ENCODE measurements at regions not wholly inside any gene's neighbourhood (a gene's known extent, or its start where the extent isn't known, plus 50 kb on each side); places are given as distances from the start of the nearest gene placed in this dataset.
A peak's percentile ranks its signal among the peaks of the same experiment; 100 is the strongest.

DNA sequence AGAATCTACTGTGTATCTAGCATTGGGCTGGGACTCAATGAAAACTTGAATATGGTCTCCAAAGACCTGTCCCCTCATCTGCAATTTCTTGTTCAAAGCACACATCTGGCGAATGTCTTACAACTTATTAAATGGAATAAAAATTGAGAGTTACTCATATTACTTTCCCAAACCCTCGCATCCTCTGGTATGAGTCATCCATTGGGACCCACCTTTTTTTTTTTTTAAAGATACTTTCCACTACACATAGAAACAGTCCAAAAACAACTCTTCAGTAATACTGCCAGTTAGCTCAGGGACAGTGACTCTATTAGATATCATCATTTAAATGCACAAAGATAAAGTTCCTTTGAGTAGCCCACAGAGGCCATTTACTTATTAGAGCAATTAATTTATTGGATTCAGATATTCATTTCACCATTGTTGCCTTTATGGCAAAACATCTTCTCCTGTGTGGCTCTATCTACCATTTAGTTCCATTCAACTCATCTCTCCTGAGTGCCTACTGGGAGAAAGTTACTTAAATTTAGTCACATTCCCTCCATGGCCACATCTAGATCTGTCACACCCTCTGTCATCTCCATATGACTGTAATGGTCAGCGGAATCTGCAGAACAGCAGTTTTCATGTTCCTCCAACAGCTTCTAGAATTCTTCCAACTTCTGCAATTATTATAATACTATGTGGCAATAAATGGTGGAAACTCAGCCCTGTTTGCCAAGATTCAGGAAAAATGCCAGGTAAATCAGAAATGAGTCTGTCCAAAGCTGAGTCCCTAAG is 77.9 kb upstream of the ARHGEF3 start:
- Histone ChIP-seq H3K9me3 (ENCODE audit: control insufficient read depth in 2 of 2, insufficient read depth in 1 of 2, low read depth in 1 of 2, low read length in 1 of 2) (no peaks in the 10 kb centered on the region), H3K36me3 (ENCODE audit: control insufficient read depth in 3 of 3, insufficient read depth in 2 of 3, low read depth in 1 of 3, low read length in 3 of 3) (no peaks in the 10 kb centered on the region), H3K27me3 (ENCODE audit: control insufficient read depth in 3 of 3, insufficient read depth in 3 of 3, low read length in 3 of 3) (peaks cover 0 to 2% (median 0%) of the 10 kb centered on the region in 3 donors), H3K27ac (ENCODE audit: low read depth in 1 of 3, low read length in 2 of 3) (no peak overlapping the region), H3K4me3 (ENCODE audit: low read depth in 1 of 3, low read length in 3 of 3) (no peak overlapping the region), H3K4me1 (ENCODE audit: control insufficient read depth in 3 of 3, insufficient read depth in 2 of 3, low read depth in 1 of 3, low read length in 2 of 3) (peaks cover 0 to 2% (median 0%) of the 10 kb centered on the region in 3 donors)
- FAIRE-seq (no peak), DNase-seq (no peak)
- WGBS, 3 donors: 52 to 78% (median 63%) methylated on average over 3 of the region's 3 CpGs

GRCh38 chr3:56878074-56878473 is 76.3 kb upstream of the ARHGEF3 start:
- FAIRE-seq: no peak
- no peak for DNase-seq
- H3K4me3 ChIP-seq (ENCODE audit: low read depth in 1 of 3, low read length in 3 of 3): no peak overlapping the region

GRCh38 chr3:56876916-56877315 is 75.2 kb upstream of the ARHGEF3 start:
- Histone ChIP-seq H3K4me3 (ENCODE audit: low read depth in 1 of 3, low read length in 3 of 3) (no peak overlapping the region), H3K36me3 (ENCODE audit: control insufficient read depth in 3 of 3, insufficient read depth in 2 of 3, low read depth in 1 of 3, low read length in 3 of 3) (no peaks in the 10 kb centered on the region), H3K4me1 (ENCODE audit: control insufficient read depth in 3 of 3, insufficient read depth in 2 of 3, low read depth in 1 of 3, low read length in 2 of 3) (peaks cover 0 to 2% (median 0%) of the 10 kb centered on the region in 3 donors), H3K27me3 (ENCODE audit: control insufficient read depth in 3 of 3, insufficient read depth in 3 of 3, low read length in 3 of 3) (peaks cover 0 to 2% (median 0%) of the 10 kb centered on the region in 3 donors), H3K27ac (ENCODE audit: low read depth in 1 of 3, low read length in 2 of 3) (no peak overlapping the region), H3K9me3 (ENCODE audit: control insufficient read depth in 2 of 2, insufficient read depth in 1 of 2, low read depth in 1 of 2, low read length in 1 of 2) (no peaks in the 10 kb centered on the region)
- 65 to 95% (median 94%) methylated on average over 2 to 3 of the region's 3 CpGs for WGBS, 3 donors
- FAIRE-seq (no peak), DNase-seq (no peak)

More at GRCh38 chr3:56878074-56878473, 76.3 kb upstream of the ARHGEF3 start:
- H3K9me3 ChIP-seq (ENCODE audit: control insufficient read depth in 2 of 2, insufficient read depth in 1 of 2, low read depth in 1 of 2, low read length in 1 of 2): no peaks in the 10 kb centered on the region
- WGBS, 3 donors: 54 to 76% (median 61%) methylated on average over 8 of the region's 8 CpGs
- peaks cover 0 to 2% (median 0%) of the 10 kb centered on the region in 3 donors for H3K4me1 ChIP-seq (ENCODE audit: control insufficient read depth in 3 of 3, insufficient read depth in 2 of 3, low read depth in 1 of 3, low read length in 2 of 3)
- peaks cover 0 to 2% (median 0%) of the 10 kb centered on the region in 3 donors for H3K27me3 ChIP-seq (ENCODE audit: control insufficient read depth in 3 of 3, insufficient read depth in 3 of 3, low read length in 3 of 3)
- no peaks in the 10 kb centered on the region for H3K36me3 ChIP-seq (ENCODE audit: control insufficient read depth in 3 of 3, insufficient read depth in 2 of 3, low read depth in 1 of 3, low read length in 3 of 3)
- peak overlapping the region in 1 of 3 donors; percentile 42 for H3K27ac ChIP-seq (ENCODE audit: low read depth in 1 of 3, low read length in 2 of 3)

DNA sequence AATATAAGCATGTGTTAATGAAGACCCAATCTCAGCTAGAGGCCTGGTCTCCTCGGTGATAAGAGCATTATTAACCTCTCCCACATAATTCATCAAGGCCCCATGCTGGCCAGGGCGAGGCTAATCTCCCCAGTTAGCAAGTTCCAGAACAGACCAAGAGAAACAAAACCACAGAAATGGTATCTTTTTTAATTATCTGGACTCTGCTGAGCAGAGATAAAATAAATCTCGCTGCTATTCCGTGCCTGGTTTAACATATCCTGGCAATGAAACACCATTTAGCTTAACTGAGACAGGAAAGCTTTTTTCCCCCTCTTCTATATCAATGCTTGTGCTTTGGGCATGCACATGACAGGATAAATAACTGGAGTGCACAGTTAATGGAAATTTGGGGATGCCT is 72.5 kb upstream of the ARHGEF3 start:
- peaks cover 0 to 2% (median 0%) of the 10 kb centered on the region in 3 donors for H3K27me3 ChIP-seq (ENCODE audit: control insufficient read depth in 3 of 3, insufficient read depth in 3 of 3, low read length in 3 of 3)
- FAIRE-seq (no peak), DNase-seq (no peak)
- no peak overlapping the region for H3K4me3 ChIP-seq (ENCODE audit: low read depth in 1 of 3, low read length in 3 of 3)
- no peaks in the 10 kb centered on the region for H3K36me3 ChIP-seq (ENCODE audit: control insufficient read depth in 3 of 3, insufficient read depth in 2 of 3, low read depth in 1 of 3, low read length in 3 of 3)
- 40 to 64% (median 58%) methylated on average over 4 of the region's 4 CpGs for WGBS, 3 donors
- no peaks in the 10 kb centered on the region for H3K4me1 ChIP-seq (ENCODE audit: control insufficient read depth in 3 of 3, insufficient read depth in 2 of 3, low read depth in 1 of 3, low read length in 2 of 3)
- H3K27ac ChIP-seq (ENCODE audit: low read depth in 1 of 3, low read length in 2 of 3): no peak overlapping the region
- no peaks in the 10 kb centered on the region for H3K9me3 ChIP-seq (ENCODE audit: control insufficient read depth in 2 of 2, insufficient read depth in 1 of 2, low read depth in 1 of 2, low read length in 1 of 2)

DNA sequence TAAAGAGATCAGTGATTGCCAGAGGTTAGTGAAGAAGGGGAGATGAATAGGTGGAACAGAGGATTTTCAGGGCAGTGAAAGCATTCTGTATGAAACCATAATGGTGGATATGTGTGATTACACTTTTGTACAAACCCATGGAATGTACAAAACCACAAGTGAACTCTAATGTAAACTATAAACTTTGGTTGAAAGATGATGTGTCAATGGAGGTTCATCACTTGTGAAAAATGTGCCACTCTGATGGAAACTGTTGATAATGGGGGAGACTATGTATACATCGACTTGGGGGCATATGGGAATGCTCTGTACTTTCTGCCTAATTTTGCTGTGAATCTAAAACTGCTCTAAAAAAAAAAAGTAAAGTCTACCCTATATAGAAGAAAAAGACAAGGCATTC is 68.7 kb upstream of the ARHGEF3 start:
- no peaks in the 10 kb centered on the region for H3K4me1 ChIP-seq (ENCODE audit: control insufficient read depth in 3 of 3, insufficient read depth in 2 of 3, low read depth in 1 of 3, low read length in 2 of 3)
- no peaks in the 10 kb centered on the region for H3K9me3 ChIP-seq (ENCODE audit: control insufficient read depth in 2 of 2, insufficient read depth in 1 of 2, low read depth in 1 of 2, low read length in 1 of 2)
- 63 to 76% (median 75%) methylated on average over 1 of the region's 1 CpG for WGBS, 3 donors
- no peak overlapping the region for H3K27ac ChIP-seq (ENCODE audit: low read depth in 1 of 3, low read length in 2 of 3)
- no peaks in the 10 kb centered on the region for H3K27me3 ChIP-seq (ENCODE audit: control insufficient read depth in 3 of 3, insufficient read depth in 3 of 3, low read length in 3 of 3)
- H3K36me3 ChIP-seq (ENCODE audit: control insufficient read depth in 3 of 3, insufficient read depth in 2 of 3, low read depth in 1 of 3, low read length in 3 of 3): no peaks in the 10 kb centered on the region
- no peak overlapping the region for H3K4me3 ChIP-seq (ENCODE audit: low read depth in 1 of 3, low read length in 3 of 3)
- FAIRE-seq: no peak
- no peak for DNase-seq

GRCh38 chr3:56869157-56869889 is 67.6 kb upstream of the ARHGEF3 start:
- DNase-seq (no peak), FAIRE-seq (no peak)
- Histone ChIP-seq H3K4me1 (ENCODE audit: control insufficient read depth in 3 of 3, insufficient read depth in 2 of 3, low read depth in 1 of 3, low read length in 2 of 3) (no peaks in the 10 kb centered on the region), H3K27ac (ENCODE audit: low read depth in 1 of 3, low read length in 2 of 3) (no peak overlapping the region), H3K9me3 (ENCODE audit: control insufficient read depth in 2 of 2, insufficient read depth in 1 of 2, low read depth in 1 of 2, low read length in 1 of 2) (no peaks in the 10 kb centered on the region), H3K4me3 (ENCODE audit: low read depth in 1 of 3, low read length in 3 of 3) (no peak overlapping the region), H3K27me3 (ENCODE audit: control insufficient read depth in 3 of 3, insufficient read depth in 3 of 3, low read length in 3 of 3) (no peaks in the 10 kb centered on the region), H3K36me3 (ENCODE audit: control insufficient read depth in 3 of 3, insufficient read depth in 2 of 3, low read depth in 1 of 3, low read length in 3 of 3) (no peaks in the 10 kb centered on the region)
- WGBS, 3 donors: 13 to 45% (median 26%) methylated on average over 6 of the region's 6 CpGs

- 41 to 78% (median 66%) methylated on average over 5 of the region's 5 CpGs for WGBS, 3 donors
- H3K36me3 ChIP-seq (ENCODE audit: control insufficient read depth in 3 of 3, insufficient read depth in 2 of 3, low read depth in 1 of 3, low read length in 3 of 3): no peaks in the 10 kb centered on the region
- DNase-seq: no peak
- no peak overlapping the region for H3K4me3 ChIP-seq (ENCODE audit: low read depth in 1 of 3, low read length in 3 of 3)
- H3K4me1 ChIP-seq (ENCODE audit: control insufficient read depth in 3 of 3, insufficient read depth in 2 of 3, low read depth in 1 of 3, low read length in 2 of 3): no peaks in the 10 kb centered on the region
- H3K9me3 ChIP-seq (ENCODE audit: control insufficient read depth in 2 of 2, insufficient read depth in 1 of 2, low read depth in 1 of 2, low read length in 1 of 2): peaks cover 0 to 2% of the 10 kb centered on the region in 2 donors
- no peaks in the 10 kb centered on the region for H3K27me3 ChIP-seq (ENCODE audit: control insufficient read depth in 3 of 3, insufficient read depth in 3 of 3, low read length in 3 of 3)
- no peak for FAIRE-seq
- no peak overlapping the region for H3K27ac ChIP-seq (ENCODE audit: low read depth in 1 of 3, low read length in 2 of 3)
These were observed 67.0 kb upstream of the ARHGEF3 start for GRCh38 chr3:56868706-56869105.

- 97 to 99% (median 99%) methylated on average over 4 of the region's 4 CpGs for WGBS, 3 donors
- H3K4me1 ChIP-seq (ENCODE audit: control insufficient read depth in 3 of 3, insufficient read depth in 2 of 3, low read depth in 1 of 3, low read length in 2 of 3): peaks cover 0 to 1% (median 0%) of the 10 kb centered on the region in 3 donors
- H3K9me3 ChIP-seq (ENCODE audit: control insufficient read depth in 2 of 2, insufficient read depth in 1 of 2, low read depth in 1 of 2, low read length in 1 of 2): peaks cover 0 to 2% of the 10 kb centered on the region in 2 donors
- no peaks in the 10 kb centered on the region for H3K36me3 ChIP-seq (ENCODE audit: control insufficient read depth in 3 of 3, insufficient read depth in 2 of 3, low read depth in 1 of 3, low read length in 3 of 3)
- DNase-seq (no peak), FAIRE-seq (no peak)
- no peak overlapping the region for H3K4me3 ChIP-seq (ENCODE audit: low read depth in 1 of 3, low read length in 3 of 3)
- no peaks in the 10 kb centered on the region for H3K27me3 ChIP-seq (ENCODE audit: control insufficient read depth in 3 of 3, insufficient read depth in 3 of 3, low read length in 3 of 3)
- no peak overlapping the region for H3K27ac ChIP-seq (ENCODE audit: low read depth in 1 of 3, low read length in 2 of 3)
These were observed 65.9 kb upstream of the ARHGEF3 start for GRCh38 chr3:56867671-56868070.

Measured in small intestine (tissue), 7 donors.